Thymus (tissue), 11 donors: ENCODE measurements at regions not wholly inside any gene's neighbourhood (a gene's known extent, or its start where the extent isn't known, plus 50 kb on each side); places are given as distances from the start of the nearest gene placed in this dataset.

Experiments used
- DNase-seq, 9 donors: peaks; one replicate each; pipeline ENCODE4 v3.0.0-alpha.2; 2013; ENCODE audit warnings: low spot score in 9 of 9, low read depth in 6 of 9, missing footprints in 1 of 9
- H3K27ac ChIP-seq, 2 donors: one replicate each; pipeline ENCODE4 v1.5.1; 2013; ENCODE audit warnings: control low read depth in 1 of 2, low read depth in 1 of 2, low read length in 1 of 2, mild to moderate bottlenecking in 1 of 2, moderate library complexity in 1 of 2
- H3K27me3 ChIP-seq, 2 donors: one replicate each; pipeline ENCODE4 v1.5.1; 2013; ENCODE audit warnings: low read length in 1 of 2; ENCODE audit not compliant: control insufficient read depth in 2 of 2, insufficient read depth in 1 of 2
- H3K36me3 ChIP-seq, 2 donors: one replicate each; pipeline ENCODE4 v1.5.1; 2013; ENCODE audit warnings: low read length in 1 of 2, mild to moderate bottlenecking in 1 of 2, moderate library complexity in 1 of 2; ENCODE audit not compliant: control insufficient read depth in 2 of 2, insufficient read depth in 2 of 2
- H3K4me1 ChIP-seq, 2 donors: one replicate each; pipeline ENCODE4 v1.5.1; 2013; ENCODE audit warnings: low read length in 2 of 2; ENCODE audit not compliant: control insufficient read depth in 2 of 2, insufficient read depth in 2 of 2
- H3K4me3 ChIP-seq, 2 donors: one replicate each; pipeline ENCODE4 v1.5.1; 2013; ENCODE audit warnings: low read length in 2 of 2, control low read depth in 1 of 2, mild to moderate bottlenecking in 1 of 2
- H3K9me3 ChIP-seq, 2 donors: one replicate each; pipeline ENCODE4 v1.5.1; 2013; ENCODE audit warnings: low read length in 1 of 2, mild to moderate bottlenecking in 1 of 2; ENCODE audit not compliant: control insufficient read depth in 2 of 2, insufficient read depth in 1 of 2
- WGBS: extraction: QIAGEN DNeasy Blood & Tissue Kit; methylation state at CpG from one replicate; pipeline ENCODE4 v1.1.7; 2013; 5-methylcytosine and 5-hydroxymethylcytosine counted together
- donor health status: healthy.

GRCh38 chrX:125846271-125846670 lies 319.8 kb downstream of the DCAF12L2 start:
- Histone ChIP-seq H3K27ac (no peak overlapping the region), H3K4me3 (no peak overlapping the region), H3K36me3 (no peaks in the 10 kb centered on the region), H3K9me3 (no peaks in the 10 kb centered on the region), H3K27me3 (no peaks in the 10 kb centered on the region), H3K4me1 (no peaks in the 10 kb centered on the region)
- DNase-seq, result no peak
- 86% methylated on average over 1 of the region's 1 CpG for WGBS

GRCh38 chrX:125850693-125851092 lies 315.4 kb downstream of the DCAF12L2 start:
- Histone ChIP-seq H3K36me3 (no peaks in the 10 kb centered on the region), H3K9me3 (no peaks in the 10 kb centered on the region), H3K4me1 (no peaks in the 10 kb centered on the region), H3K4me3 (no peak overlapping the region), H3K27me3 (no peaks in the 10 kb centered on the region), H3K27ac (no peak overlapping the region)
- DNase-seq, result no peak

GRCh38 chrX:125883169-125883568 lies 282.9 kb downstream of the DCAF12L2 start:
- Histone ChIP-seq H3K4me3 (no peak overlapping the region), H3K4me1 (no peaks in the 10 kb centered on the region), H3K27me3 (no peaks in the 10 kb centered on the region), H3K9me3 (peaks cover 0 to 9% of the 10 kb centered on the region in 2 donors), H3K36me3 (no peaks in the 10 kb centered on the region), H3K27ac (no peak overlapping the region)
- WGBS, result 88% methylated on average over 2 of the region's 2 CpGs
- DNase-seq, result no peak

GRCh38 chrX:125894947-125895346 lies 271.1 kb downstream of the DCAF12L2 start:
- Histone ChIP-seq H3K9me3 (peaks cover 0 to 4% of the 10 kb centered on the region in 2 donors), H3K4me3 (no peak overlapping the region), H3K27ac (no peak overlapping the region), H3K4me1 (no peaks in the 10 kb centered on the region), H3K36me3 (no peaks in the 10 kb centered on the region), H3K27me3 (no peaks in the 10 kb centered on the region)
- 70% methylated on average over 4 of the region's 4 CpGs for WGBS
- no peak for DNase-seq

GRCh38 chrX:125895518-125895917 lies 270.6 kb downstream of the DCAF12L2 start:
- Histone ChIP-seq H3K27me3 (no peaks in the 10 kb centered on the region), H3K36me3 (no peaks in the 10 kb centered on the region), H3K4me3 (no peak overlapping the region), H3K27ac (no peak overlapping the region), H3K9me3 (peaks cover 0 to 4% of the 10 kb centered on the region in 2 donors), H3K4me1 (no peaks in the 10 kb centered on the region)
- DNase-seq, result no peak
- WGBS, result 92% methylated on average over 3 of the region's 3 CpGs

GRCh38 chrX:125926295-125926694 lies 239.8 kb downstream of the DCAF12L2 start:
- H3K27me3 ChIP-seq, result no peaks in the 10 kb centered on the region
- no peaks in the 10 kb centered on the region for H3K36me3 ChIP-seq
- H3K4me3 ChIP-seq, result no peak overlapping the region
- WGBS, result 96% methylated on average over 4 of the region's 4 CpGs
- peaks cover 0 to 12% of the 10 kb centered on the region in 2 donors for H3K9me3 ChIP-seq
- H3K4me1 ChIP-seq, result no peaks in the 10 kb centered on the region
- H3K27ac ChIP-seq, result no peak overlapping the region
- no peak for DNase-seq

GRCh38 chrX:125940985-125941384 lies 225.1 kb downstream of the DCAF12L2 start:
- H3K27ac ChIP-seq, result no peak overlapping the region
- no peaks in the 10 kb centered on the region for H3K36me3 ChIP-seq
- no peaks in the 10 kb centered on the region for H3K9me3 ChIP-seq
- H3K27me3 ChIP-seq, result no peaks in the 10 kb centered on the region
- H3K4me3 ChIP-seq, result no peak overlapping the region
- WGBS, result 82% methylated on average over 1 of the region's 1 CpG
- no peaks in the 10 kb centered on the region for H3K4me1 ChIP-seq
- DNase-seq, result no peak

GRCh38 chrX:125947501-125947900 lies 218.6 kb downstream of the DCAF12L2 start:
- no peaks in the 10 kb centered on the region for H3K36me3 ChIP-seq
- no peaks in the 10 kb centered on the region for H3K4me1 ChIP-seq
- H3K27me3 ChIP-seq, result no peaks in the 10 kb centered on the region
- WGBS, result 97% methylated on average over 1 of the region's 1 CpG
- no peak for DNase-seq
- no peaks in the 10 kb centered on the region for H3K9me3 ChIP-seq
- no peak overlapping the region for H3K27ac ChIP-seq
- H3K4me3 ChIP-seq, result no peak overlapping the region

GRCh38 chrX:125952973-125953372 lies 213.1 kb downstream of the DCAF12L2 start:
- Histone ChIP-seq H3K4me1 (no peaks in the 10 kb centered on the region), H3K9me3 (no peaks in the 10 kb centered on the region), H3K4me3 (no peak overlapping the region), H3K27me3 (no peaks in the 10 kb centered on the region), H3K36me3 (no peaks in the 10 kb centered on the region), H3K27ac (no peak overlapping the region)
- WGBS, result 94% methylated on average over 1 of the region's 1 CpG
- DNase-seq, result no peak

GRCh38 chrX:125953814-125954213 lies 212.3 kb downstream of the DCAF12L2 start:
- 75% methylated on average over 2 of the region's 2 CpGs for WGBS

More at GRCh38 chrX:125953814-125954213, 212.3 kb downstream of the DCAF12L2 start:
- H3K36me3 ChIP-seq, result no peaks in the 10 kb centered on the region
- DNase-seq, result no peak
- H3K27me3 ChIP-seq, result no peaks in the 10 kb centered on the region
- no peak overlapping the region for H3K27ac ChIP-seq
- no peaks in the 10 kb centered on the region for H3K4me1 ChIP-seq
- H3K9me3 ChIP-seq, result no peaks in the 10 kb centered on the region
- H3K4me3 ChIP-seq, result no peak overlapping the region
